ENCODE measurements at regions not wholly inside any gene's neighbourhood (a gene's known extent, or its start where the extent isn't known, plus 50 kb on each side); places are given as distances from the start of the nearest gene placed in this dataset.

- Mint-ChIP-seq H3K4me1 (peaks cover 69% of the 10 kb centered on the region), H3K9me3 (no peaks in the 10 kb centered on the region), H3K4me3 (peak overlapping the region; percentile 49), H3K27me3 (ENCODE audit: low read depth, poor library complexity) (no peaks in the 10 kb centered on the region), H3K36me3 (ENCODE audit: low read depth) (no peaks in the 10 kb centered on the region), H3K27ac (peak overlapping the region; percentile 44)
- TF ChIP-seq, protein P1, sequence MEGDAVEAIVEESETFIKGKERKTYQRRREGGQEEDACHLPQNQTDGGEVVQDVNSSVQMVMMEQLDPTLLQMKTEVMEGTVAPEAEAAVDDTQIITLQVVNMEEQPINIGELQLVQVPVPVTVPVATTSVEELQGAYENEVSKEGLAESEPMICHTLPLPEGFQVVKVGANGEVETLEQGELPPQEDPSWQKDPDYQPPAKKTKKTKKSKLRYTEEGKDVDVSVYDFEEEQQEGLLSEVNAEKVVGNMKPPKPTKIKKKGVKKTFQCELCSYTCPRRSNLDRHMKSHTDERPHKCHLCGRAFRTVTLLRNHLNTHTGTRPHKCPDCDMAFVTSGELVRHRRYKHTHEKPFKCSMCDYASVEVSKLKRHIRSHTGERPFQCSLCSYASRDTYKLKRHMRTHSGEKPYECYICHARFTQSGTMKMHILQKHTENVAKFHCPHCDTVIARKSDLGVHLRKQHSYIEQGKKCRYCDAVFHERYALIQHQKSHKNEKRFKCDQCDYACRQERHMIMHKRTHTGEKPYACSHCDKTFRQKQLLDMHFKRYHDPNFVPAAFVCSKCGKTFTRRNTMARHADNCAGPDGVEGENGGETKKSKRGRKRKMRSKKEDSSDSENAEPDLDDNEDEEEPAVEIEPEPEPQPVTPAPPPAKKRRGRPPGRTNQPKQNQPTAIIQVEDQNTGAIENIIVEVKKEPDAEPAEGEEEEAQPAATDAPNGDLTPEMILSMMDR (IDR thresholded peaks at IDR 0.05) = no peak
- no peak for DNase-seq
Observed at GRCh38 chr16:48997946-48998345, 283.7 kb downstream of the CBLN1 start.

- peak overlapping the region; percentile 44 for H3K27ac Mint-ChIP-seq
- H3K36me3 Mint-ChIP-seq (ENCODE audit: low read depth) = no peaks in the 10 kb centered on the region
- DNase-seq = no peak
Observed at GRCh38 chr16:48997081-48997615, 284.5 kb downstream of the CBLN1 start.

GRCh38 chr16:48978501-48978900, 303.1 kb downstream of the CBLN1 start:
- Mint-ChIP-seq H3K27me3 (ENCODE audit: low read depth, poor library complexity) (peaks cover 6% of the 10 kb centered on the region), H3K4me3 (no peak overlapping the region), H3K4me1 (peaks cover 5% of the 10 kb centered on the region), H3K27ac (no peak overlapping the region), H3K9me3 (peaks cover 7% of the 10 kb centered on the region), H3K36me3 (ENCODE audit: low read depth) (no peaks in the 10 kb centered on the region)
- no peak for DNase-seq
- TF ChIP-seq, protein P1 (IDR thresholded peaks at IDR 0.05) = no peak

More at GRCh38 chr16:48997081-48997615, 284.5 kb downstream of the CBLN1 start:
- no peaks in the 10 kb centered on the region for H3K9me3 Mint-ChIP-seq
- TF ChIP-seq, protein P1 (IDR thresholded peaks at IDR 0.05) = no peak
- H3K27me3 Mint-ChIP-seq (ENCODE audit: low read depth, poor library complexity) = no peaks in the 10 kb centered on the region
- H3K4me1 Mint-ChIP-seq = peaks cover 61% of the 10 kb centered on the region
- no peak overlapping the region for H3K4me3 Mint-ChIP-seq

DNA sequence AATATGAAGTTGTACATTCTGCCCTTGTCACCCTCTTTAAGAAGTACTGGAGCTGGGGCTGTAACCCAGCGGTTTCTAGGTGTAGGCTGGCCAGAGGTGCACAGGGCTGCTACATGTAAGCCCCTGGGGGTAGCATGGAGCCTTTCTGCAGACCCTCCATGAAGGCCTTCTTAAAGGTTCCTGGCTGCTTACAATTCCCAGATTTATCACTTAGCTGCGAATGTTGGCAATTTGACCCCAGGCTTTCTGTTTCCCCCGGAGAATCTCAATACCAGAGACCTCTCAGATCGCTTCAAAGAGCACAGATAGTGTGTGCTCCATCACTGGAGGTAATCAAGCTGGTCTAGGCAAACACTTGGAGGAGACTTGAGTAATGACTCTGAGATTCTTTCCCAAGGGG, 309.4 kb downstream of the CBLN1 start:
- H3K36me3 Mint-ChIP-seq (ENCODE audit: low read depth) = no peaks in the 10 kb centered on the region
- TF ChIP-seq, protein P1 (IDR thresholded peaks at IDR 0.05) = no peak
- no peak overlapping the region for H3K4me3 Mint-ChIP-seq
- peaks cover 42% of the 10 kb centered on the region for H3K4me1 Mint-ChIP-seq
- peaks cover 3% of the 10 kb centered on the region for H3K27me3 Mint-ChIP-seq (ENCODE audit: low read depth, poor library complexity)
- H3K9me3 Mint-ChIP-seq = peaks cover 2% of the 10 kb centered on the region
- DNase-seq = no peak
- H3K27ac Mint-ChIP-seq = peak overlapping the region; percentile 31

DNA sequence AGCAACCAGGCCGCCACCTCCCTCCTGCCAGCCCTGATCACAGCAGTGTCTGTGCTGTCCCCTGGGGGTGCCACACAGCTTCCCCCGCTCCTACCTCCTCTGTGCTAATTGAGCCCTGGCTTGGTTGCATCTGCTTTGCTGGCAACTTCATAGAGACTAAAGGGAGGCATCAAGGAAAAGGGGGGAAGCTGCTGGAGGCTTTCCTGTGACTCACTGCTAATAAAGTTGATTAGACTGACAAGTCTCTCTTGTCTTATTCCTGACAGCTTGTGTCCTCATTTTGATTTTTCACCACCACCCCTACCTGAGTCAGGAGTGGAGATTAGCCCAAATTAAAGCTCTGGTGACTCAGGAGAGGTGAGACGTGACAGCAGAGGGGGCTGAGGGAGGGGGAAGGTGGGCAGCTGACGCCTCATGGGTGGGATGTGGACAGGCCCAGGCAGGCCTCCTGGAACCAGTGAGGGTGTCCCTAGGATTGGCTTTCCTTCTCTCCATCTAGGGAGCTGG, 310.0 kb downstream of the CBLN1 start:
- H3K36me3 Mint-ChIP-seq (ENCODE audit: low read depth) = no peaks in the 10 kb centered on the region
- H3K4me3 Mint-ChIP-seq = no peak overlapping the region
- peak overlapping the region; percentile 31 for H3K27ac Mint-ChIP-seq
- TF ChIP-seq, protein P1 (IDR thresholded peaks at IDR 0.05) = no peak
- DNase-seq = no peak
- H3K27me3 Mint-ChIP-seq (ENCODE audit: low read depth, poor library complexity) = peaks cover 4% of the 10 kb centered on the region
- no peaks in the 10 kb centered on the region for H3K9me3 Mint-ChIP-seq
- H3K4me1 Mint-ChIP-seq = peaks cover 45% of the 10 kb centered on the region

DNA sequence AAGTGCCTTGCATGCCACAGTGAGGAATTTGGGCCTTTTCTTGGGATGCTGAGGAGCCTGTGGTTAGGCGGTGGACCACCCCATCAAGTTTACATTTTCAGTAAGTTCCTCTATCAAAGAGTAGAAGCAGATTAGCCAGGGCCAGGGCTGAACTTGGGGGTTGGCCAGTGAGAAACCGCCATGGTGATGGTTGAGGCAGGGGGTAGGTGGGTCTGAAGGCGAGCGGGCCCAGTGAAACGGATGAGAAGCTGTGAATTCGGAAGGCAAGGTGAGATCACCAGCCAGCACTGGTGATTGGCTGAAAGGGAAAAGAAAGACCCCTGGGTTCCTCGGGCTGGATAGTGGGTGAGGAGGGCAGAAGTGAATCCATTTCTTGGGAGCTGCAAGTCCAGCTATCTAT, 311.4 kb downstream of the CBLN1 start:
- no peak for DNase-seq
- H3K4me1 Mint-ChIP-seq = peaks cover 58% of the 10 kb centered on the region
- no peak overlapping the region for H3K4me3 Mint-ChIP-seq
- peaks cover 7% of the 10 kb centered on the region for H3K27me3 Mint-ChIP-seq (ENCODE audit: low read depth, poor library complexity)
- H3K27ac Mint-ChIP-seq = no peak overlapping the region
- TF ChIP-seq, protein P1 (IDR thresholded peaks at IDR 0.05) = no peak
- no peaks in the 10 kb centered on the region for H3K9me3 Mint-ChIP-seq
- H3K36me3 Mint-ChIP-seq (ENCODE audit: low read depth) = no peaks in the 10 kb centered on the region

All from nephron progenitor cell (in vitro differentiated cells).